Limb (tissue), 2 donors: ENCODE measurements at regions not wholly inside any gene's neighbourhood (a gene's known extent, or its start where the extent isn't known, plus 50 kb on each side); places are given as distances from the start of the nearest gene placed in this dataset.

Source experiments
- DNase-seq, 2 donors: peaks; one replicate each; pipeline ENCODE4 v3.0.0-alpha.2; 2016; ENCODE audit errors: extremely low spot score in 2 of 2

DNA sequence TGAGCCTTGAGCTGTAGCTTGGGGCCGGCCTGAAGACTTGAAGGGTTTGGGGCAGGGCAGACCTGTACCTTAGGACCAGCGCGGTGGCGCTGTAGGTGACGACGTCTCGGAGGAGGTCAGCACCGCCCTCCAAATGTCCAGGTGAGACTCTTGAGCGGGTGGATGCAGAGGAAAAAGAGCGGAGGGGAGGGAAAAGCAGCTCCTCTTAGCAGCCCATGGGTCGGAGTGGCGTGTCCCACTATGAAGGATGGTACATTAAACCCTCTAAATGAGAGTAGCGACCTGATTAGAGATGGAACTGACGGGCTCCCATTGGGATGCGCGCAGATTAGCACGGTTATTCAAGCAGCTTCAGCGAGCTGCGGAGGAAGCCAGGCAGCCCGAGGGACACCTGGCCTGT lies 77.0 kb upstream of the MAP1LC3B2 start:
- no peak for DNase-seq

DNA sequence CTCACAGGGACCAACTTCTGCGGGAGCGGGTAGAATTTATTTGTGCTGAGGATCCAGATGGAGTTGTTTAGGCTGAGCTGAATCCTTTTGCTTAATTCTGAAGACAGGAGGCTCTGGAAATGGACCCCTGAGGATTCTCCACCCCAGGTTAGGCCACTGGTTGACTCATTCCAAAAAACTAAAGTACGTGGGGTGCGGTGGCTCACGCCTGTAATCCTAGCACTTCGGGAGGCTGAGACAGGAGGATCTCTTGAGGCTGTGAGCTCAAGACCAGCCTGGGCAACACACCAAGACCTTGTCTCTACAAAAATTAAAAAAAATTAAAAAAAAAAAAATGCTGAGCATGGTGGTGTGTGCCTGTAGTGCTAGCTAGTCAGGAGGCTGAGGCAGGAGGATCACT lies 76.3 kb upstream of the MAP1LC3B2 start:
- DNase-seq, result no peak

DNA sequence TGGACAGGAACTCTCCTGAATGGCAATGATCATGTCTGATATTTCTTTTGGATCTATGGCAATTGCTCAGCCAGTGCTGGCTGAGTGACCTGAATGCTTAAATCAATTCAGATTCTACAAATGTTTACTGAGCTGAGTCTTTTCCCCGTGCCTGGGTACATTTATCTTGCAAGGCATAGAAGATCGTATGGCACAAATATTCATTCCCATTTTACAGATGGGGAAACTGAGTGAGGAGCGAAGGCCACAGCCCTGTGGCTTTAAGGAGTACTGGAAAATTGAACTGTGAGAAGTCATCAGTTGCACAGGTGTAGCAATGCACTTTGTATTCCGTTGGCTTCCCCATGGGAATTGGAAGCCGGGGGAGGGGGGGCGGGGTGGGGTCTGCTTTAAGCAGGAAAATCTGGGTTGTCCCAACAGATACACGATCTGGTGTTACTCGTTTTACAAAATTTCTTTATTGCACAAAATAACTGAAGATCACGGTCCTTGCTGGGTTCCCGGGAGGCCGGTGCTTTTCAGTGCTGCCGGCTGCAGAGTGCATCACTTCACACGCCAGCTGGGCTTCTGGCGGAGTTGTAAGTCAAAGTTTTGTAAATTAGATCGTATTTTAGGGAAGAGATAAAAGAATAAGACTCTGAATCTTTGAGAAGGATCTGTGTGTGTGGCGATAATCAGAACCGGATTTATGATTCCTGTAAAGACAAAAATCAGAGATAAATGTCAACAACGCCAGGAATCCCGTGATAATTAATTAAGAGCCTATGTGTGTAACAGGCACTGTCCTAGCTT lies 75.0 kb upstream of the MAP1LC3B2 start:
- no peak for DNase-seq

DNA sequence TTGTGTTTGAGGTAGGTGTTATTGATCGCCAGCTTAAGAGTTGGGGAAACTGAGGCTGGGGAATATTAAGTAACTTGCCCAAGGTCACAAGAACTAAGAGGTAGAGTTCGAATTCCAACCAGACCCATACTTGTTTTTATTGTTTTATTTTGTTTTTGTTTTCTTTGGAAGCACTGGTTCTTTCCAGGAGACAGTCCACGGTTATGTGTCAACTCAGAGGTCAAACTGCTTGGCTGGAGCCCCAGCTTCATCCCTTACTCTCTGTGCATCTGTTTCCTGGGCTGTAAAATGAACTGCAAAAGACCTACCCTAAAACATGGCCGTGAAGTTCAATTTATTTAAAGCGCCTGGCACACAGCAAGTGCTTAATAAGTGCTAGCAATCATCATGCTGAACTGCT lies 74.4 kb upstream of the MAP1LC3B2 start:
- no peak for DNase-seq

DNA sequence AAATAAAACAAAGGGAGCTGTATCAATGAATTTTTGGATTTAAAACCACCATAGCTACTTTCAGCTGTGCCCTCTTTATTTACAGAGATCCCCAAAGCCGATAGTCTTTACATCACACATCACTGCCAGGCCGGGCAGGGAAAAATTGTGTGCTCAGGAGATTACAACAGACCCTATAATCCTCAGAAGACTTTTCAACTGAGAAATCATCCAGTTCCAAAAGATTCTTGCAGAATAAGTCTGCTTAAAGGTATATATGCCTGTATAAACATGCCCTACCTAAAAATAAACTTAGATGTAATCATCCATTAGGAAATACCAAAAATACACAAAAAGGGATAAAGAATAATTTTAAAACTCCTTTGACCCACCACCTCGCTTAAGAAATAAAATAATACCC lies 70.1 kb upstream of the MAP1LC3B2 start:
- DNase-seq, result no peak

DNA sequence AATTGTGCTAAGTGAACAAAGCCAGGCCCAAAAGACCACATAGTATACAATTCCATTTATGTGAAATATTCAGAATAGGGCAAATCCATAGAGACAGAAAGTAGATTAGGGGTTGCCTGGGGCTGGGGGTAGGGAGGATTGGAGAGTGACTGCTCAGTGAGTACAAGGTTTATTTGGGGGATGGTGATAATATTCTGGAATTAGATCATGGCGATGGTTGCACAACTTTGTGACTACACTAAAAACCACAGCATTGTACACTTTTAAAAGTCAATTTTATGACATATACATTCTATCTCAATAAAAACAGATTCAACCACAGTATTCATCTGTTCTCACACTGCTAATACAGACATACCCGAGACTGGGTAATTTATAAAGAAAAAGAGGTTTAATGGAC lies 68.7 kb upstream of the MAP1LC3B2 start:
- DNase-seq, result no peak

DNA sequence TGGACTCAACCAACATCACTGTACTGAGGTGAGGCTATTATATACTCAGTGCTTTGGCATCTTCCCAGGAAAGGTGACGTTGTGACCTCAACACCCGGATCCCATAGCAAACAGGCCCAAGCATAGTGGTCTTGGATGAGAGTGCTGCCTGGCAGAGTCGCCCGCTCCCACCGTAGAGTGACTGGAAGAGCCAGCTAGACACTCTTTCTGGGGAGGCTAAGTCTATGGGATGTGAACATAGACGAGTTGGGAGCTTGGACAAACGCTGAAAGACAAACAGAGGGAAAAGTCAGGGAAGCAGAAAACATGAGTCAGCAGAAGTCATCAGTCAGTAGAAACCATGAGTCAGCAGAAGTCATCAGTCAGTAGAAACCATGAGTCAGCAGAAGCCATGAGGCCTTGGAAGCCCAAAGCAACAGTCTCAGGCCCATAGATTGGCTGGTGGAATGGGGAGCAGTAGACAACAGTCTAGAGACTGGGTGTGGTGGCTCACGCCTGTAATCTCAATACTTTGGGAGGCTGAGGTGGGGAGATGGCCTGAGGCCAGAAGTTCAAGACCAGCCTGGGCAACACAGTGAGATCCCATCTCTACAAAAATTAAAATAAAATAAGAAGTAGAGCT lies 66.4 kb upstream of the MAP1LC3B2 start:
- DNase-seq, result no peak

DNA sequence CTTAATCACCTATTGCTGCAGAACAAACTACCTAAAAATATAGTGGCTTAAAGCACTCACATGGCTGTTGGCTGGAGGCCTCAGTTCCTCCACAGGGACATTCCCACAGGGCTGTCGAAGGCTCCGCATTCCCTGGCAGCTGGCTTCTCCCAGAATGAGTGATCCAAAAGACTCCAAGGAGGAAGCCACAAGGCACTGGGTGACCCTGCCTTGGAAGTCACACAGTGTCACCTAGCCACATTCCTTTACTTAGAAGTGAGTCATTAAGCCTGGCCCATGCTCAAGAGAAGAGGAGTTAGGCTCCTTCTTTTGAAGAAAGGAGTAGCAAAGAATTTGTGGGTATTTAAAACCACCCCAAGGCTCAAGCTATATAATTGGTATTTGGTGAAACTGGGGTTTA lies 63.9 kb upstream of the MAP1LC3B2 start:
- DNase-seq, result no peak

DNA sequence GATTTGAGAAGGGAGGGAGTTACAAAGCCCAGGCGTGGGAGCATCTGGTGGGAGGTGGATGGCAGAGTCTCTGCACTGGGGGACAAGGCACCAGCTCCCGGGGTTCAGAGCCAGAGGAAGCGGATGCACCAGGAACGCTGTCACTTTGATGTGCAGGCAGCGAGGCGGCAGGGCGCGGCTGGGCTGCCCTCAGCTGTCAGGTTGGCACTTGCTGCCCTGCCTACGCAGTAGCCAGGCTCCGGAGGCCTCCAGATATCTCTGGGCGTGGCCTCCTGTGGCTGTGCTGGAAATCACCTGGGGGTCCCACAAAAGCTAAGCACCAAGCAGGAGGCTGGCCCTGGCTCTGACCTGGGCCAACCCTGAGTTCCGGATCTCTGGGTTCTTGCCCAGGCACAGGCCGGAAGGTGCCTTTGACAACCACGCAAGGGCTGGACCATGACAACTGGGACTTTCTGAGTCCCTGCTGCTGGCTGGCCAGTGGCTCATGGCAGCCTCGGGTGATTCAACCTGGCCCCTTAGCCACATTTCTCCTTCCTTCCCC lies 62.1 kb upstream of the MAP1LC3B2 start:
- no peak for DNase-seq

DNA sequence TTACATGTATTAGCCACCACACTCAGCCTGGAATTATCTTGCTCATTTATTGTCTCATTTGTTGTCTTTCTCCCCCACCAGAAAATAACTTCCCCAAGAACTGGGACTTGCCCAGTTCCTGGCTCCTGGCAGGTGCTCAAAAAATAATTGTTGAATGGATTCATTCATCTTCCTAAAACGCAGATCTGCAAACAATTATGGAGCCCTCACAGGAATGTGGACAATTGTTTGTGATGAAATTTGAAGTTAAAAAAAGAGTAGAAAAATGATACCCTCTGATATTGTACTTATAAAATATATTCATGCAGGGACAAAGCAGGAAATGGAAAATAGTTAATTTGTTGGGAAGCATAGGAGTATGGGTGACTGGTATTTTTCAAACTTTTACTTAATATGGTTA lies 60.7 kb upstream of the MAP1LC3B2 start:
- no peak for DNase-seq

DNA sequence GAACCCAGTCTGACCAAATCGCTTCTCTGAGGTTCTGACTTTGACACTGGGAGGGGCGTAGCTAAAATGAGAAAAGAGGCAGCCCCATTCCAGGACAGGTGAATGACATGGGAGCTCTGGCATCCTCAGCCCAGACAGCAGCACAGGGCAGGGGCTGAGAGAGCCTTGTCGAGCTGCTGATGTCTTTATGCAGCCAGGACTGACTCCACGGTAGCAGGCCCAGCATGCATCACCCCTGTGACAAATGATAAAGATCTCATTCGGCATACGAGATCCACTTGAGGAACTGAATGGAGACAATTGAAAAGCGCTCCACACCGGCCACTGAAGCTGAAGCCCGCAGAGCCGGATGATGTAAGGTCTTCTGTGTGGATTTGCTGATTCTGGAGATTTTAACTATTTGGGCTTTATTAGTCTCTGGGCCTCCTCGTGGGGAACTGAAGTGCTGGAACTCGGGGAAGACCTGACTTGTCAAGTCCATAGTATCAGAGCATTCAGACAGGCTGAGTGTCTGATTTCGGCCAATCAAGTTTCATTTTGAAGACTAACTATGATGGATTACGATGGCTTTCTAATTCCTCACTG lies 56.9 kb upstream of the MAP1LC3B2 start:
- no peak for DNase-seq

DNA sequence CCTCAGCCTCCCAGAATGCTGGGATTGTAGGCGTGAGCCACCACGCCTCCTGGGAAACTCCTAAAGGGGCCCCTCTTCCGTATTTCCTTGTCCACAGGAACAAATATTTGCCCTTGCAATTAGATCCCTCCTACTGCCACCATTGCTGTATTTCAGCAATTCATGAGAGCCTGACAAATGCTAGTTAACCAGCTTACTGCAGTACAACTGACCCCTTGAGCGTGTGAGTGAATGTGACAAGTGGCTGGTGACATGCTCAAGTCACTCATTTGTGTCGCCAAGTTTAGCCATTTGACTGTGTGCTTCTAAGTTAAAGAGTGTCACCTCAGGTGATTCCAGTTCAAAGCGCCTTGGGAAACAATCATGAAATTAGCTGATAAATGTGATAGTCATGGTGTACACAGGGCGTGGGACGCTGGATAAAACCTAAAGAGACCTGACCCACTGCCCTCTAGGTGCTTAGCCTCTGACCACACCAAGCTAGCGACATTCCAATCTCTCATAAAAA lies 56.1 kb upstream of the MAP1LC3B2 start:
- DNase-seq, result no peak

DNA sequence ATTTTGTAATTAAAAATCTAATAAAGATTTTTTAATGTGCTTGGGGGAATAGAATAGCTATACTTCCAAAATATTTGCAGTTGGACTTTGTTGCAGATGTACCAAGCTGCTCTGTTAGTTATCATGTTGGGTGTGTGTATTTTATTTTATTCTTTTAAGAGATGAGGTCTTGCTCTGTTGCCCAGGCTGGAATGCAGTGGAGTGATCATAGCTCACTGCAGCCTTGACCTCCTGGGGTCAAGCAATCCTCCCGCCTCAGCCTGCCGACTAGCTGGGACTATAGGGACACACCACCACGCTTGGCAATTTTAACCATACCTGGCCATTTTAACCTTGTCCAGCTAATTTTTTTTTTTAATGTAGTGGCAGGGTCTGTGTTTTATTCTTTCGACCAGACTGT lies 54.7 kb upstream of the MAP1LC3B2 start:
- no peak for DNase-seq

DNA sequence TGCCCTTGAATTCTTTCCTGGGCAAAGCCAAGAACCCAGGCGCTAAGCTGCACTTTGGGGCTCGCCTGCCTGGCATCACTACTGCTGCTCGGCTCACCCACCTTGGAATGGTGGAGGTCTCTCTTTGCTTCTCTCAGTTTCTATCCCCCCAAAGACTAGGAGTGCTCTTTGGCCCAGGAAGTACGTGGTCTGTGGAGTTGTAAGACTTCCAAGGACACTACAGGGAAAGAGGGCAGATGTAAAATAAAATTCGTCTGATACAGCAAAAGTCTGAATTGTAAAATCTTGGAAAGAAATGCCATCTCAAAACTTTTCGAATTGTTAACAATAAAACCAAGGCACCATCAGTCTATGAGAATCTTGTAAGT lies 52.5 kb upstream of the MAP1LC3B2 start:
- DNase-seq, result no peak

DNA sequence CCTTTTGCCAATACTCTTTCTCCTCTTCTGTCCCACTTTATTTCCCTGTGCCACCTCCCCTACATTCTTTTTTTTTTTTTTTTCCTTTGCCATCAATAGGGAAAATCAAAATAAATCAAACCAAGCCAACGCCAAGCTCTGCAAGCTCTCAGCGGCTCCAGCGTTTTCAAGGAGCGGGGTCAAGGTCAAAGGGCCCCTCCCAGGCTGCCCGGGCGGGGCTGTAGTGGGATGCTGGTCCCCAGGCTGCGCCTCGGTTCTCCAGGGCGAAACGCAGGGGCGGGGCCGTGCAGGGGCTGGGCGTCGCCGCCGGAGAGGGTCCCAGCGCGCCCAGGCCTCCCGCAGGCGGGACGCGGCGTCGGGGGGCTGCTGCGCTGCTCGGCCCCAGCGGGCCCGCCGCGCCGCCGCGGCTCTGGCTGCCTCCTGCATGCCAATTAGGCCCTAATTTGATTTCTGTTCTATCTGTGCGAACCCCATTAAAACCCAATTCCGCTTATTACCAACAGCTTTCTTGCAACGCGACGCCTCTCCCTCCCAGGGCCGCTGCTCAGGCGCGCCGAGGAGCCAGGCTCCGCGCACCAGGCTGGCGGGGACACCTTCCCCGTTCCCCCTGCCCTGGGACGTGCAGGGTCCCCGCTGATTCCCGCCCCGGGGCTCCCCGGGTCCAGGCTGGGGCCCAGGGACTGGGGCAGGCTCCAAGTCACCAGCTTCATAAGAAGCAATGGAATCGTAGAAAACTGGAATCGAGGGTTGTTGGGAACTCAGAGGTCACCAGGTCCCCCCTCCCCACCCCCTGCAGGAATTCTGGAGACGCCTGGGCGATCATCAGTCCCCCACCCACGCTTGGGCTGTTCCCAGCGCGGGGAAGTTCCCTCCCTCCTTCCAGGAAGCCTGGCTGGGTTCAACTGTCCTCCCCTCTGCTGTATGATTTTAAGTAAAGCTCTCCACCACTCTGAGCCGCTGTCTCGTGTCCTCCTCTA lies 50.7 kb upstream of the MAP1LC3B2 start:
- DNase-seq, result peak in 1 of 2 donors; percentile 67
